ENCODE measurements at regions not wholly inside any gene's neighbourhood (a gene's known extent, or its start where the extent isn't known, plus 50 kb on each side); places are given as distances from the start of the nearest gene placed in this dataset.

DNA sequence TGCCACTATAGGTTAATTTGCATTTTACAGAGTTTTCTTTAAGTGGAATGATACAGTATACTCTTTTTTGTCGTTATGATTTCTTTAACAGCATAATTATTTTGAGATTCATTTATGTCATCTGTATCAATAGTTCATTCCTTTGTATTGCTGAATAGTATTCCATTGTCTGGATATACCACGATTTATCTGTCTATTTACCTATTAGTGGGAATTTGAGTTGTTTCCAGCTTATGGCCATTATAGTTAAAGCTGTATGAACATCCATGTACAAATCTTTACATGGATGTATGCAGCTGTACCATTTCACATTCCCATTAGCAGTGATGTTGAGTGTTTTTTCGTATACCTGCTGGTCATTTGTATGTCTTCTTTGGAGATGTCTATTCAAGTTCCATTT, 163.9 kb downstream of the ETNK1 start:
- Histone ChIP-seq H3K4me3 (ENCODE audit: control extremely low read depth in 1 of 5, extremely low read depth in 1 of 5, insufficient read depth in 1 of 5, low read depth in 2 of 5, low read length in 4 of 5) (no peak overlapping the region), H3K36me3 (replicated peaks in 1 of 2; ENCODE audit: control extremely low read depth in 1 of 2, control insufficient read depth in 1 of 2, extremely low read depth in 1 of 2, insufficient read depth in 2 of 2, low read length in 1 of 2) (no peaks in the 10 kb centered on the region), H3K79me2 (ENCODE audit: control insufficient read depth, insufficient read depth, low read length) (no peaks in the 10 kb centered on the region), H3K4me2 (replicated peaks; ENCODE audit: low read depth, low read length, poor library complexity, severe bottlenecking) (no peak overlapping the region), H3K9me3 (ENCODE audit: control extremely low read depth in 1 of 3, control insufficient read depth in 2 of 3, insufficient read depth in 1 of 3, low read length in 2 of 3) (no peaks in the 10 kb centered on the region), H3K27me3 (replicated peaks in 1 of 4; ENCODE audit: control extremely low read depth in 1 of 4, control insufficient read depth in 3 of 4, insufficient read depth in 4 of 4, low read length in 3 of 4) (no peaks in the 10 kb centered on the region), H4K20me1 (ENCODE audit: control insufficient read depth, insufficient read depth, low read length, poor library complexity, severe bottlenecking) (no peaks in the 10 kb centered on the region), H2AFZ (ENCODE audit: insufficient read depth, low read depth, low read length, poor library complexity, severe bottlenecking) (no peak overlapping the region), H3K9ac (ENCODE audit: low read length) (no peak overlapping the region), H3K4me1 (ENCODE audit: control insufficient read depth in 2 of 2, insufficient read depth in 2 of 2, low read length in 2 of 2) (no peaks in the 10 kb centered on the region), H3K27ac (ENCODE audit: low read length in 2 of 2) (no peak overlapping the region)
- Mint-ChIP-seq H3K4me1 (no peaks in the 10 kb centered on the region), H3K27me3 (peaks cover 8% of the 10 kb centered on the region), H3K9me3 (ENCODE audit: insufficient read depth) (no peaks in the 10 kb centered on the region), H3K27ac (no peak overlapping the region), H3K4me3 (no peak overlapping the region)
- ChIA-PET POLR2A (no interaction called here), CTCF (no interaction called here)
- ATAC-seq (ENCODE audit: low read depth) (no peak), DNase-seq (no peak)
- TF ChIP-seq, protein P1, sequence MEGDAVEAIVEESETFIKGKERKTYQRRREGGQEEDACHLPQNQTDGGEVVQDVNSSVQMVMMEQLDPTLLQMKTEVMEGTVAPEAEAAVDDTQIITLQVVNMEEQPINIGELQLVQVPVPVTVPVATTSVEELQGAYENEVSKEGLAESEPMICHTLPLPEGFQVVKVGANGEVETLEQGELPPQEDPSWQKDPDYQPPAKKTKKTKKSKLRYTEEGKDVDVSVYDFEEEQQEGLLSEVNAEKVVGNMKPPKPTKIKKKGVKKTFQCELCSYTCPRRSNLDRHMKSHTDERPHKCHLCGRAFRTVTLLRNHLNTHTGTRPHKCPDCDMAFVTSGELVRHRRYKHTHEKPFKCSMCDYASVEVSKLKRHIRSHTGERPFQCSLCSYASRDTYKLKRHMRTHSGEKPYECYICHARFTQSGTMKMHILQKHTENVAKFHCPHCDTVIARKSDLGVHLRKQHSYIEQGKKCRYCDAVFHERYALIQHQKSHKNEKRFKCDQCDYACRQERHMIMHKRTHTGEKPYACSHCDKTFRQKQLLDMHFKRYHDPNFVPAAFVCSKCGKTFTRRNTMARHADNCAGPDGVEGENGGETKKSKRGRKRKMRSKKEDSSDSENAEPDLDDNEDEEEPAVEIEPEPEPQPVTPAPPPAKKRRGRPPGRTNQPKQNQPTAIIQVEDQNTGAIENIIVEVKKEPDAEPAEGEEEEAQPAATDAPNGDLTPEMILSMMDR (IDR thresholded peaks at IDR 0.05) = no peak
- no peak for TF ChIP-seq EZH2 (IDR thresholded peaks at IDR 0.05; ENCODE audit: borderline replicate concordance, insufficient read depth, low read depth, low read length, poor library complexity, severe bottlenecking)
- intact Hi-C loops (cut with micrococcal nuclease) = no loop called here
- WGBS (ENCODE audit: insufficient coverage) = no CpG with 5 or more reads among the region's 3 CpGs

DNA sequence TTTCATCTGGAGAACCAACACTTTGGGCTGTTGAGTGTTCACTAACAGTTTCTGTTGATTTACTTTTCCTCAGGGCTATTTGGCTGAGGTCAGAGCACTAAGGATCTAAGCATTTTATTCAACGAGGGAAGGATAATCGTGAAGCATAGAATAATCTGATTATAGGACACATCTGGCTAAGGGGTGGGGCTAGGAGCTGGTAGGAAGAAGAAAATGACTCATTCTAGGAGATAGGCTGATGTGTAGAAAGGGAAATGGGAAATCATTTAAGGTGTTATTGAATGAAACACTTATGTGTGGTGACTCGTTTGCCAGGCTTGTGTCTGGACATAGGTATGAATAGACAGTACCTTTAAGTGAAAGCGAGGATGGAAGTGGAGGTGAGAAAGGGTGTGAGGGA, 167.2 kb downstream of the ETNK1 start:
- no peaks in the 10 kb centered on the region for H3K4me1 ChIP-seq (ENCODE audit: control insufficient read depth in 2 of 2, insufficient read depth in 2 of 2, low read length in 2 of 2)
- ChIA-PET CTCF (no interaction called here), POLR2A (no interaction called here)
- intact Hi-C loops (cut with micrococcal nuclease) = no loop called here
- DNase-seq (no peak), ATAC-seq (ENCODE audit: low read depth) (no peak)
- no peak overlapping the region for H3K4me3 Mint-ChIP-seq
- H4K20me1 ChIP-seq (ENCODE audit: control insufficient read depth, insufficient read depth, low read length, poor library complexity, severe bottlenecking) = no peaks in the 10 kb centered on the region
- no peaks in the 10 kb centered on the region for H3K36me3 ChIP-seq (replicated peaks in 1 of 2; ENCODE audit: control extremely low read depth in 1 of 2, control insufficient read depth in 1 of 2, extremely low read depth in 1 of 2, insufficient read depth in 2 of 2, low read length in 1 of 2)
- no peak overlapping the region for H3K27ac Mint-ChIP-seq
- H3K79me2 ChIP-seq (ENCODE audit: control insufficient read depth, insufficient read depth, low read length) = no peaks in the 10 kb centered on the region
- no peak overlapping the region for H3K27ac ChIP-seq (ENCODE audit: low read length in 2 of 2)
- no peaks in the 10 kb centered on the region for H3K4me1 Mint-ChIP-seq
- H3K4me2 ChIP-seq (replicated peaks; ENCODE audit: low read depth, low read length, poor library complexity, severe bottlenecking) = no peak overlapping the region
- TF ChIP-seq, protein P1 (IDR thresholded peaks at IDR 0.05) = no peak
- no peak for TF ChIP-seq EZH2 (IDR thresholded peaks at IDR 0.05; ENCODE audit: borderline replicate concordance, insufficient read depth, low read depth, low read length, poor library complexity, severe bottlenecking)
- no peaks in the 10 kb centered on the region for H3K9me3 Mint-ChIP-seq (ENCODE audit: insufficient read depth)
- H2AFZ ChIP-seq (ENCODE audit: insufficient read depth, low read depth, low read length, poor library complexity, severe bottlenecking) = no peak overlapping the region
- no peaks in the 10 kb centered on the region for H3K27me3 ChIP-seq (replicated peaks in 1 of 4; ENCODE audit: control extremely low read depth in 1 of 4, control insufficient read depth in 3 of 4, insufficient read depth in 4 of 4, low read length in 3 of 4)
- peaks cover 8% of the 10 kb centered on the region for H3K27me3 Mint-ChIP-seq
- WGBS (ENCODE audit: insufficient coverage) = 92% methylated on average over 3 of the region's 4 CpGs
- no peaks in the 10 kb centered on the region for H3K9me3 ChIP-seq (ENCODE audit: control extremely low read depth in 1 of 3, control insufficient read depth in 2 of 3, insufficient read depth in 1 of 3, low read length in 2 of 3)
- no peak overlapping the region for H3K4me3 ChIP-seq (ENCODE audit: control extremely low read depth in 1 of 5, extremely low read depth in 1 of 5, insufficient read depth in 1 of 5, low read depth in 2 of 5, low read length in 4 of 5)
- H3K9ac ChIP-seq (ENCODE audit: low read length) = no peak overlapping the region

Measured in B cell (primary cell).